ENCODE measurements at regions not wholly inside any gene's neighbourhood (a gene's known extent, or its start where the extent isn't known, plus 50 kb on each side); places are given as distances from the start of the nearest gene placed in this dataset.

DNA sequence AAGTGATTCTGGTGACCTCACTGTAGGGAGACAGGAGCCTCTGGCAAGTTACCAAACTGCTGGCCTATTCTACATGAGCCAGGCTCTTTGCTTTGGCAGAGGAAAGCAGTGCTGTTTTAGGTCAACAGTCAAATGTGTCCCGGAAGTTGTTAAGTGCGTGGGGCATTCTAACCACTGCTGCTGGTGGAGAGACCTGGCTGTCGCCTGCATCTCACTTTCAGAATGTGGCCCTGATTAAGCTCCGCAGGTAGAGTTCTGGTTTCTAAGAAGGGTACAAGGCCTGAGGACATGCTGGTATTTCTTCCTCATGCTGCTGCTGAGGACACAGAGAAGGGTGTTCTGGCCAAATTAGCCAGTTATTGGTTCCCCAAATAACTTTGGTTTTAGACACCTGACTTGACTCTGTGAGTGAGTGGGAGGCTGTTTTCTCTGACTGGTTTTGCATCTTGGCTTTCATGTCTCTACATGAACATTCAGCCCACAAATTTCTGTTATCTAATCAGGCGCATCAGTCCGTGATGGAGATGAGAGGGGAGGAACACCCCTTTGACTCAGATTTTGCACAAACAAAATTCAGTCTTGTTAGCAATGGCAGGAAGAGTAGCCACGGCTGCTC is 120.8 kb downstream of the LMO4 start:
- Mint-ChIP-seq H3K36me3 (ENCODE audit: insufficient read depth, unreplicated experiment) (no peaks in the 10 kb centered on the region), H3K4me3 (ENCODE audit: low read depth, unreplicated experiment) (no peak overlapping the region), H3K4me1 (ENCODE audit: low read depth, unreplicated experiment) (peaks cover 26% of the 10 kb centered on the region), H3K27ac (ENCODE audit: unreplicated experiment) (no peak overlapping the region), H3K9me3 (ENCODE audit: low read depth, unreplicated experiment) (no peaks in the 10 kb centered on the region), H3K27me3 (ENCODE audit: unreplicated experiment) (no peaks in the 10 kb centered on the region)
- TF ChIP-seq, protein P1, sequence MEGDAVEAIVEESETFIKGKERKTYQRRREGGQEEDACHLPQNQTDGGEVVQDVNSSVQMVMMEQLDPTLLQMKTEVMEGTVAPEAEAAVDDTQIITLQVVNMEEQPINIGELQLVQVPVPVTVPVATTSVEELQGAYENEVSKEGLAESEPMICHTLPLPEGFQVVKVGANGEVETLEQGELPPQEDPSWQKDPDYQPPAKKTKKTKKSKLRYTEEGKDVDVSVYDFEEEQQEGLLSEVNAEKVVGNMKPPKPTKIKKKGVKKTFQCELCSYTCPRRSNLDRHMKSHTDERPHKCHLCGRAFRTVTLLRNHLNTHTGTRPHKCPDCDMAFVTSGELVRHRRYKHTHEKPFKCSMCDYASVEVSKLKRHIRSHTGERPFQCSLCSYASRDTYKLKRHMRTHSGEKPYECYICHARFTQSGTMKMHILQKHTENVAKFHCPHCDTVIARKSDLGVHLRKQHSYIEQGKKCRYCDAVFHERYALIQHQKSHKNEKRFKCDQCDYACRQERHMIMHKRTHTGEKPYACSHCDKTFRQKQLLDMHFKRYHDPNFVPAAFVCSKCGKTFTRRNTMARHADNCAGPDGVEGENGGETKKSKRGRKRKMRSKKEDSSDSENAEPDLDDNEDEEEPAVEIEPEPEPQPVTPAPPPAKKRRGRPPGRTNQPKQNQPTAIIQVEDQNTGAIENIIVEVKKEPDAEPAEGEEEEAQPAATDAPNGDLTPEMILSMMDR (IDR thresholded peaks at IDR 0.05; ENCODE audit: unreplicated experiment): no peak
- peak; percentile 28 for DNase-seq
- CTCF ChIA-PET: no interaction called here
- intact Hi-C loops (cut with micrococcal nuclease; ENCODE audit: unreplicated experiment): no loop called here
- BruUV-seq (replicated peaks): no TSS peak

DNA sequence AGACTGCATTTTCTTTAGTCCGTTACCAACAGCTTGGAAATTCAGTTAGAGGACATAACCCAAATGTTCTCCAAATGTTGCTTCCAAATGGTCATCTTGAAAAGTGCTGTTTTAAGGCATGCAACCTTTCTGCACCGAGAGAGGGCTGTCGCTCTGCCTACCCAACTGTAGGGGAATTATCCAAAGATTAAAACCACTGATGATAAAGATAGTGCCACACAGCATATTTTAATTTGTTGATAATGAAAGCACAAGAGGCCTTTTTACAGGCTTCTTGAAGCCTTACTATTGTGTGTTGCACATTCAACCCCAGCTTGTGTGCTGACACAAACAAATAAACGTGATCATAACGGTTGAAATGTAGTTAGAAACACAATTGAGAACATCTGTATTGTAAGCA is 121.5 kb downstream of the LMO4 start:
- TF ChIP-seq, protein P1 (IDR thresholded peaks at IDR 0.05; ENCODE audit: unreplicated experiment): no peak
- H3K27me3 Mint-ChIP-seq (ENCODE audit: unreplicated experiment): no peaks in the 10 kb centered on the region
- no peaks in the 10 kb centered on the region for H3K9me3 Mint-ChIP-seq (ENCODE audit: low read depth, unreplicated experiment)
- no peak for DNase-seq
- H3K4me3 Mint-ChIP-seq (ENCODE audit: low read depth, unreplicated experiment): no peak overlapping the region
- CTCF ChIA-PET: interaction anchor here (1.1 to 1.6 kb wide), 4 partner anchors 13 to 116 kb away, joined by 3 to 11 read pairs (median 5); no protein-coding TSS in a partner anchor
- H3K36me3 Mint-ChIP-seq (ENCODE audit: insufficient read depth, unreplicated experiment): no peaks in the 10 kb centered on the region
- BruUV-seq (replicated peaks): no TSS peak
- H3K4me1 Mint-ChIP-seq (ENCODE audit: low read depth, unreplicated experiment): peaks cover 26% of the 10 kb centered on the region
- H3K27ac Mint-ChIP-seq (ENCODE audit: unreplicated experiment): no peak overlapping the region
- intact Hi-C loops (cut with micrococcal nuclease; ENCODE audit: unreplicated experiment): loop anchor here (2.0 kb wide), 1 partner anchor 115 kb away; no protein-coding TSS in a partner anchor

DNA sequence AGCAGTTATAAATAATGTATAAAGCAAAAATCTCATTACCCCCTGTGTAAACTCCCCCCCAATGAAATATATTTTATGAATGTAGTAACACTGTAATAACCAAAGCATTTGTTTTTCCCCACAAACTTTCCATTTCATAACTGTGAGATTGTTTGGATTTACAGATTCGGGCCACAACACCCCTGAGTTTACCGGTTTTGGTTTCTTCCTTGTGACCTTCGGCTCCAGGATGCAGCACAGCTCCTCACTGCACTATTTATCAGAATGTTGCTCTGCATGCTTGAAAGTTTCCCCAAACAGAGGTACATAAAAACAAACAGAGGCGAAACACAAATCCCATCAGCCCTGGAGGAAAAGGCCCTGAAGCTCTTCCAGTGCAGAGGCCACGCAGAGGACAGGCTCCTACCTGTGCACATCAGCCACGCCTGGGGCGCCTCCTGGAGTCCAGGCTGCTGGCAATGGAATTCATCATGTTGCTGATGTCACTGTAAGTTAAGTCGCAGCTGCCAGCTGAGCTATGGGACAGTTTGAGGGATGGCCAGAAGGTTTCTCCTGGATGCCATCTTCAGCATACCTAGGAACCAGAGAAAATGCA is 122.0 kb downstream of the LMO4 start:
- no TSS peak for BruUV-seq (replicated peaks)
- TF ChIP-seq, protein P1 (IDR thresholded peaks at IDR 0.05; ENCODE audit: unreplicated experiment): peak; percentile 52
- Mint-ChIP-seq H3K27me3 (ENCODE audit: unreplicated experiment) (no peaks in the 10 kb centered on the region), H3K4me3 (ENCODE audit: low read depth, unreplicated experiment) (no peak overlapping the region), H3K27ac (ENCODE audit: unreplicated experiment) (peak overlapping the region; percentile 13), H3K36me3 (ENCODE audit: insufficient read depth, unreplicated experiment) (no peaks in the 10 kb centered on the region), H3K9me3 (ENCODE audit: low read depth, unreplicated experiment) (peaks cover 2% of the 10 kb centered on the region), H3K4me1 (ENCODE audit: low read depth, unreplicated experiment) (peaks cover 26% of the 10 kb centered on the region)
- CTCF ChIA-PET: interaction anchor here (1.1 to 1.6 kb wide), 5 partner anchors 13 to 116 kb away, joined by 3 to 11 read pairs (median 4); no protein-coding TSS in a partner anchor
- peak; percentile 80 for DNase-seq
- intact Hi-C loops (cut with micrococcal nuclease; ENCODE audit: unreplicated experiment): loop anchor here (2.0 kb wide), 1 partner anchor 116 kb away; no protein-coding TSS in a partner anchor

DNA sequence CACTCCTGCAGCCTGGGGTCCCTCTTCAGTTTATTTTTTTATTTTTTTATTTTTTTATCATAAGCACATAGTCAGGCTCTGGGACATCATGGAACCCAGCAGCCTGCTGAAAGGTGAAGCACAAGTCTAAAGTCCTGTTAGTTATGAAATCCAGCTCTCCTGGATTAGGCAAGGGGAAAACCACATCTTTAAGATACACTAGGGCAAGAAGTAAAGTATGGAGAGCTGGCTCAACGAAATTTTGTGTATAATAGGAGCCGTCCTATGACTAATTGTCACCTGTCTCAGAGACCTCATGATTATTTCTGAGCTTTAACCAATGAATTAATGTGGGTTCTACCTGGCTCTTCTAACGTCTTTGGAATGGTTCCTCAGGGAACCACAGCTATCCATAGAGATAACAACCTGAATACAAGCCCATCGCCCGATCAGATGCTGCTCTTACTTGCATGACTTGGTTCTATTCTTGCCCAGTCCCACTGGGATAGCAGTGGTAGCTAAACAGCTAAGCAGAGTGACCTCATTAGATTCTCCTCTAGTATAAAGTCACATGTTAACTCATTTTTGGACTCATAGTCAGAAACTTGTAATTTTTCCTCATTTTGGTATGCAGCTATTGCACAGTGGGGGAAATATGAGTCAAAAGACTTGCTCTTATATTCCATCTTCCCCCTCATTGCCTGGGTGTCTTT is 122.7 kb downstream of the LMO4 start:
- Mint-ChIP-seq H3K4me1 (ENCODE audit: low read depth, unreplicated experiment) (peaks cover 26% of the 10 kb centered on the region), H3K9me3 (ENCODE audit: low read depth, unreplicated experiment) (peaks cover 2% of the 10 kb centered on the region), H3K27ac (ENCODE audit: unreplicated experiment) (no peak overlapping the region), H3K36me3 (ENCODE audit: insufficient read depth, unreplicated experiment) (no peaks in the 10 kb centered on the region), H3K4me3 (ENCODE audit: low read depth, unreplicated experiment) (no peak overlapping the region), H3K27me3 (ENCODE audit: unreplicated experiment) (no peaks in the 10 kb centered on the region)
- intact Hi-C loops (cut with micrococcal nuclease; ENCODE audit: unreplicated experiment): loop anchor here (2.0 kb wide), 1 partner anchor 117 kb away; no protein-coding TSS in a partner anchor
- TF ChIP-seq, protein P1 (IDR thresholded peaks at IDR 0.05; ENCODE audit: unreplicated experiment): no peak
- CTCF ChIA-PET: interaction anchor here (1.1 to 1.6 kb wide), 5 partner anchors 12 to 117 kb away, joined by 3 to 11 read pairs (median 4); no protein-coding TSS in a partner anchor
- no peak for DNase-seq
- BruUV-seq (replicated peaks): no TSS peak
